H1 (cell line): ENCODE measurements at regions not wholly inside any gene's neighbourhood (a gene's known extent, or its start where the extent isn't known, plus 50 kb on each side); places are given as distances from the start of the nearest gene placed in this dataset.

Experiments
- CTCF ChIA-PET: fragments of 300-600 bp; sonication (Branson Sonifier 250); formaldehyde crosslinking; loops from one replicate; lab custom pipeline; 2021; ENCODE audit not compliant: partially characterized antibody; lab: Charles Lee
- POLR2A ChIA-PET: fragments of 300-600 bp; sonication (Branson Sonifier 250); formaldehyde crosslinking; loops from one replicate; lab custom pipeline; 2021; ENCODE audit warnings: inconsistent platforms; ENCODE audit not compliant: partially characterized antibody; lab: Charles Lee
- DNase-seq, 2 experiments: peaks; one replicate each; pipeline versions ENCODE4 v3.0.0 to v3.0.0-alpha.2; 2010 to 2022; ENCODE audit warnings: low spot score in 2 of 2, low read depth in 1 of 2, mixed read lengths in 1 of 2
- FAIRE-seq: peaks from 2 replicates; lab custom pipeline; 2011; peaks lifted over from hg19 to GRCh38; lab: Jason Lieb, UNC
- H2AFZ ChIP-seq: 2 replicates; pipeline ENCODE4 v1.8.1; 2012; ENCODE audit warnings: low read length, inconsistent platforms
- H2AK5ac ChIP-seq: 2 replicates; pipeline ENCODE4 v1.6.1; 2013; ENCODE audit warnings: low read depth, low read length
- H2BK120ac ChIP-seq: replicated peaks from 2 replicates; pipeline ENCODE3; 2013; ENCODE audit warnings: low read depth, low read length, inconsistent platforms
- H2BK12ac ChIP-seq: 2 replicates; pipeline ENCODE4 v1.6.1; 2013; ENCODE audit warnings: low read depth, low read length
- H2BK15ac ChIP-seq: 2 replicates; pipeline ENCODE4 v1.6.1; 2013; ENCODE audit warnings: low read length
- H2BK20ac ChIP-seq: 2 replicates; pipeline ENCODE4 v1.6.1; 2013; ENCODE audit warnings: low read length
- H2BK5ac ChIP-seq: 2 replicates; pipeline ENCODE4 v1.6.1; 2013; ENCODE audit warnings: low read depth, low read length
- H3K14ac ChIP-seq: 2 replicates; pipeline ENCODE4 v1.6.1; 2013; ENCODE audit warnings: inconsistent platforms; ENCODE audit not compliant: insufficient read length
- H3K18ac ChIP-seq: 2 replicates; pipeline ENCODE4 v1.6.1; 2013; ENCODE audit warnings: low read length; ENCODE audit errors: extremely low read depth
- H3K23ac ChIP-seq: 2 replicates; pipeline ENCODE4 v1.6.1; 2013; ENCODE audit warnings: inconsistent platforms; ENCODE audit not compliant: insufficient read length
- H3K23me2 ChIP-seq: 2 replicates; pipeline ENCODE4 v1.6.1; 2013; ENCODE audit warnings: low read depth, low read length
- H3K27ac ChIP-seq: 2 replicates; pipeline ENCODE4 v1.6.1; 2011; ENCODE audit warnings: low read depth, low read length, inconsistent platforms
- H3K27me3 ChIP-seq, 4 experiments: replicated peaks in 1 of 4; 1 replicate in 1 of 4; 2 replicates in 3 of 4; pipeline versions ENCODE4 v1.6.1 to v1.8.1; 2011 to 2013; ENCODE audit warnings: low read length in 3 of 4, mild to moderate bottlenecking in 3 of 4, inconsistent platforms in 2 of 4, mixed read lengths in 2 of 4, moderate library complexity in 1 of 4; ENCODE audit not compliant: control insufficient read depth in 3 of 4, insufficient read depth in 3 of 4; ENCODE audit errors: extremely low read depth in 1 of 4
- H3K36me3 ChIP-seq, 4 experiments: 2 replicates each; pipeline versions ENCODE4 v1.6.1 to v1.8.1; 2011 to 2013; ENCODE audit warnings: mild to moderate bottlenecking in 4 of 4, low read length in 3 of 4, moderate library complexity in 2 of 4, control low read depth in 1 of 4, inconsistent platforms in 1 of 4; ENCODE audit not compliant: insufficient read depth in 4 of 4, control insufficient read depth in 2 of 4
- H3K4ac ChIP-seq: replicated peaks from 2 replicates; pipeline ENCODE3; 2013; ENCODE audit warnings: low read length, low read depth, mixed read lengths, inconsistent platforms; ENCODE audit not compliant: insufficient read length
- H3K4me1 ChIP-seq, 4 experiments: replicated peaks in 1 of 4; 1 replicate in 1 of 4; 2 replicates in 3 of 4; pipeline versions ENCODE4 v1.6.1 to v1.8.1; 2011 to 2013; ENCODE audit warnings: low read length in 3 of 4, inconsistent platforms in 2 of 4, mixed read lengths in 1 of 4; ENCODE audit not compliant: insufficient read depth in 4 of 4, control insufficient read depth in 3 of 4
- H3K4me2 ChIP-seq, 2 experiments: 2 replicates each; pipeline versions ENCODE4 v1.6.1 to v1.8.1; 2011 to 2013; ENCODE audit warnings: low read depth in 2 of 2, low read length in 2 of 2, control low read depth in 1 of 2, inconsistent platforms in 1 of 2, mild to moderate bottlenecking in 1 of 2; ENCODE audit not compliant: insufficient read depth in 1 of 2
- H3K4me3 ChIP-seq, 4 experiments: fragments of 200-600, 300-600 bp in 1 of 4; sonication (generic), shearing (Covaris generic), sonication (Bioruptor Twin) in 1 of 4; 2 replicates each; pipeline versions ENCODE4 v1.5.1 to v1.8.1; 2011 to 2016; ENCODE audit warnings: low read length in 4 of 4, low read depth in 3 of 4, control low read depth in 2 of 4, inconsistent platforms in 2 of 4, mild to moderate bottlenecking in 2 of 4, mixed read lengths in 1 of 4, moderate library complexity in 1 of 4; ENCODE audit not compliant: insufficient read depth in 2 of 4; ENCODE audit errors: extremely low read depth in 1 of 4
- H3K56ac ChIP-seq: replicated peaks from 2 replicates; pipeline ENCODE3; 2013; ENCODE audit warnings: low read depth, mild to moderate bottlenecking, mixed read lengths, low read length, inconsistent platforms; ENCODE audit not compliant: insufficient read length
- H3K79me1 ChIP-seq: 2 replicates; pipeline ENCODE4 v1.6.1; 2013; ENCODE audit warnings: low read depth, low read length, control low read depth
- H3K79me2 ChIP-seq, 2 experiments: 2 replicates each; pipeline versions ENCODE4 v1.6.1 to v1.8.1; 2012 to 2013; ENCODE audit warnings: low read length in 2 of 2, mild to moderate bottlenecking in 2 of 2, inconsistent platforms in 1 of 2; ENCODE audit not compliant: insufficient read depth in 2 of 2, control insufficient read depth in 1 of 2
- H3K9ac ChIP-seq, 4 experiments: replicated peaks in 1 of 4; 1 replicate in 1 of 4; 2 replicates in 3 of 4; pipeline versions ENCODE4 v1.6.1 to v1.8.1; 2011 to 2013; ENCODE audit warnings: low read depth in 3 of 4, low read length in 3 of 4, control low read depth in 2 of 4, mild to moderate bottlenecking in 2 of 4, moderate library complexity in 2 of 4, inconsistent platforms in 1 of 4; ENCODE audit errors: extremely low read depth in 1 of 4
- H3K9me3 ChIP-seq, 2 experiments: 2 replicates each; pipeline versions ENCODE4 v1.6.1 to v1.8.1; 2012 to 2013; ENCODE audit warnings: mild to moderate bottlenecking in 2 of 2, moderate library complexity in 2 of 2, control low read depth in 1 of 2, inconsistent platforms in 1 of 2, low read depth in 1 of 2, low read length in 1 of 2, mixed read lengths in 1 of 2; ENCODE audit not compliant: insufficient read depth in 2 of 2
- H4K20me1 ChIP-seq, 2 experiments: replicated peaks in 1 of 2; 2 replicates each; pipeline versions ENCODE3 to v1.8.1; 2011 to 2013; ENCODE audit warnings: inconsistent platforms in 2 of 2, low read length in 2 of 2, mild to moderate bottlenecking in 1 of 2; ENCODE audit not compliant: insufficient read depth in 2 of 2, control insufficient read depth in 1 of 2
- H4K5ac ChIP-seq: 2 replicates; pipeline ENCODE4 v1.6.1; 2013; ENCODE audit warnings: low read length, low read depth, mixed read lengths, inconsistent platforms; ENCODE audit not compliant: insufficient read length
- H4K8ac ChIP-seq: 2 replicates; pipeline ENCODE4 v1.8.0; 2013; ENCODE audit warnings: mild to moderate bottlenecking, moderate library complexity, low read length, inconsistent platforms; ENCODE audit not compliant: insufficient read depth; ENCODE audit errors: extremely low read depth
- H4K91ac ChIP-seq: replicated peaks from 2 replicates; pipeline ENCODE3; 2013; ENCODE audit warnings: low read length, mixed read lengths, inconsistent platforms; ENCODE audit not compliant: insufficient read length
- KDM4A ChIP-seq: IDR thresholded peaks from one replicate; pipeline ENCODE4 v1.7.1; 2012; ENCODE audit warnings: low read depth, mild to moderate bottlenecking, moderate library complexity, low read length, inconsistent platforms; ENCODE audit not compliant: severe bottlenecking
- RNF2 ChIP-seq: fragments of 200-900, 300-1000 bp; sonication (generic); IDR thresholded peaks from 2 replicates; pipeline ENCODE4 v1.7.1; 2016; ENCODE audit warnings: borderline replicate concordance, low read depth, mild to moderate bottlenecking, antibody characterized with exemption, low read length; ENCODE audit not compliant: poor library complexity, severe bottlenecking; ENCODE audit errors: missing control alignments
- WGBS, 2 experiments: shearing (Covaris generic) in 1 of 2; methylation state at CpG; one replicate each; pipeline versions ENCODE4 v1.1.6 to v1.1.7; 2013 to 2015; ENCODE audit warnings: low lambda C conversion rate in 2 of 2, mixed read lengths in 2 of 2, inconsistent platforms in 1 of 2, low coverage in 1 of 2, missing lambda C conversion rate in 1 of 2; ENCODE audit not compliant: insufficient replicate concordance in 2 of 2, insufficient coverage in 1 of 2, insufficient read length in 1 of 2; ENCODE audit errors: extremely low coverage in 1 of 2, missing lambda C conversion rate in 1 of 2; 5-methylcytosine and 5-hydroxymethylcytosine counted together

DNA sequence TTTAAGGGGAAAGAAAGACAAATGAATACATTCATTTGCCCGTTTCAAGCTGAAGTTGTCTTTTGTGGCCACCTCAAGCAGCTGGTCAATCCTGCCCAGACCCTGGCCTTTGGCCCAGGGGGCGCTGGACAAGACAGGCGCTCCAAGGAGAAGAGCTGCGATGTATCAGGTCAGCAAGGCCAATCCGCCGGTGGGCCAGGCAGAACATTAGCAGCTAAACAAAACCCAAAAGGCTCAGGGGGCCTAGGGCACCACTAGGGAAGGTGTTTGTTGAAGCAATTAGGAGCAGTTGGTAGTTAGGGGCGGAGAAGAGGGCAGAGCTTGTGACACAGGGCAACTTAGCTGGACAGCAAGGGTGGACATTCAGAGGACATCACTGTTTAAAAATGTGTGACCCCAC lies 60.8 kb upstream of the TMEM33 start:
- ChIA-PET CTCF (interaction anchor here (0.5 to 2.4 kb wide), 11 partner anchors 9 to 651 kb away, joined by 3 to 11 read pairs (median 4); no protein-coding TSS in a partner anchor), POLR2A (interaction anchor here (1.0 to 2.1 kb wide), 3 partner anchors 9 to 123 kb away, joined by 3 to 5 read pairs (median 4); no protein-coding TSS in a partner anchor)
- H2BK15ac ChIP-seq = no peak overlapping the region
- H4K91ac ChIP-seq = no peak overlapping the region
- H3K4me1 ChIP-seq = peaks cover 0 to 8% (median 5%) of the 10 kb centered on the region in 4 experiments; a peak in 5 of 7 replicates
- H3K79me2 ChIP-seq = no peaks in the 10 kb centered on the region
- peaks cover 10 to 26% of the 10 kb centered on the region in 2 experiments for H4K20me1 ChIP-seq
- H3K23ac ChIP-seq = no peak overlapping the region
- H2BK120ac ChIP-seq = no peak overlapping the region
- peak in 1 of 2 experiments; percentile 52 for DNase-seq
- peaks cover 76 to 99% (median 92%) of the 10 kb centered on the region in 4 experiments for H3K27me3 ChIP-seq
- H3K4me3 ChIP-seq = no peak overlapping the region; a peak in 2 of 8 replicates
- no peak overlapping the region for H2BK5ac ChIP-seq
- no peak overlapping the region for H2BK12ac ChIP-seq
- 11% methylated on average over 7 of the region's 7 CpGs; no CpG with 5 or more reads in 1 of the 2 experiments for WGBS, 2 experiments
- no peak for TF ChIP-seq KDM4A
- TF ChIP-seq RNF2 = peak; percentile 41
- no peaks in the 10 kb centered on the region; the same call in 1 of the 2 replicates for H3K23me2 ChIP-seq
- H3K79me1 ChIP-seq = no peaks in the 10 kb centered on the region
- no peak overlapping the region for H4K8ac ChIP-seq
- no peaks in the 10 kb centered on the region for H3K9me3 ChIP-seq
- no peaks in the 10 kb centered on the region; a peak in 1 of 8 replicates for H3K36me3 ChIP-seq
- no peak overlapping the region for H2AFZ ChIP-seq
- no peak overlapping the region for H3K14ac ChIP-seq
- H3K9ac ChIP-seq = no peak overlapping the region
- no peak overlapping the region for H2BK20ac ChIP-seq
- H3K56ac ChIP-seq = no peak overlapping the region
- FAIRE-seq = no peak
- H3K27ac ChIP-seq = no peak overlapping the region
- H3K4ac ChIP-seq = no peak overlapping the region
- H3K18ac ChIP-seq = no peak overlapping the region
- H4K5ac ChIP-seq = no peak overlapping the region
- H3K4me2 ChIP-seq = peak overlapping the region in 1 of 2 experiments; percentile 76; a peak in 1 of 4 replicates
- no peak overlapping the region for H2AK5ac ChIP-seq
